Omental fat pad (tissue), 3 donors: ENCODE measurements at regions not wholly inside any gene's neighbourhood (a gene's known extent, or its start where the extent isn't known, plus 50 kb on each side); places are given as distances from the start of the nearest gene placed in this dataset.
"Not testable (repeated sequence)": the region's sequence is repeated elsewhere in the genome, so short reads cannot be mapped to it uniquely, and the experiment has no call there.

Source experiments
- ATAC-seq: fragments of 150-250 bp; one replicate; pipeline ENCODE4 v1.9.1; 2016; ENCODE audit warnings: mild to moderate bottlenecking, moderate library complexity; ENCODE audit not compliant: low FRiP score
- DNase-seq: peaks from one replicate; pipeline ENCODE4 v3.0.0-alpha.2; 2019; ENCODE audit warnings: low spot score
- TF ChIP-seq, protein P1 (sequence below), 3 donors: fragments of 450-650 bp; IDR thresholded peaks; one replicate each; pipeline ENCODE4 v1.5.1; 2016 to 2017; ENCODE audit warnings: antibody characterized with exemption in 3 of 3, mild to moderate bottlenecking in 3 of 3, moderate library complexity in 2 of 3

DNA sequence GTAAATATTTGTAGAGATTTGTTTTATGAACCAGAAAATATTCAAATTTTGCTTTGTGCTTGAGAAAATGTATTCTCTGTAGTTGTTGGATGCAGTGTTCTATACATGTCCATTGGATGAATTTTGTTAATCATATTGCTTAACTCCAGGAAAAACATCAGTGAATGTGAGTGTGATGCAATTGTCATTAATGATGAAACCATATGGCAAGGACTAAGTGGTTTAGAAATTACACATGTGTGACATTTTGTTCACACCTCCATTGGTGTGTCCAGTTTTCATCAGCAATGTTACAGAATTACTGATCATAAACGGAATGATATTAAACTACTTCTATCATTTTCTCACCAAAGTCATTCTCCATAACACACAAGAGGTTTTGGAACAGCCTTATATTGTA, 151.8 kb upstream of the ST6GALNAC5 start:
- TF ChIP-seq, protein P1, sequence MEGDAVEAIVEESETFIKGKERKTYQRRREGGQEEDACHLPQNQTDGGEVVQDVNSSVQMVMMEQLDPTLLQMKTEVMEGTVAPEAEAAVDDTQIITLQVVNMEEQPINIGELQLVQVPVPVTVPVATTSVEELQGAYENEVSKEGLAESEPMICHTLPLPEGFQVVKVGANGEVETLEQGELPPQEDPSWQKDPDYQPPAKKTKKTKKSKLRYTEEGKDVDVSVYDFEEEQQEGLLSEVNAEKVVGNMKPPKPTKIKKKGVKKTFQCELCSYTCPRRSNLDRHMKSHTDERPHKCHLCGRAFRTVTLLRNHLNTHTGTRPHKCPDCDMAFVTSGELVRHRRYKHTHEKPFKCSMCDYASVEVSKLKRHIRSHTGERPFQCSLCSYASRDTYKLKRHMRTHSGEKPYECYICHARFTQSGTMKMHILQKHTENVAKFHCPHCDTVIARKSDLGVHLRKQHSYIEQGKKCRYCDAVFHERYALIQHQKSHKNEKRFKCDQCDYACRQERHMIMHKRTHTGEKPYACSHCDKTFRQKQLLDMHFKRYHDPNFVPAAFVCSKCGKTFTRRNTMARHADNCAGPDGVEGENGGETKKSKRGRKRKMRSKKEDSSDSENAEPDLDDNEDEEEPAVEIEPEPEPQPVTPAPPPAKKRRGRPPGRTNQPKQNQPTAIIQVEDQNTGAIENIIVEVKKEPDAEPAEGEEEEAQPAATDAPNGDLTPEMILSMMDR (IDR thresholded peaks at IDR 0.05) = no peak
- DNase-seq (no peak), ATAC-seq (no peak)

DNA sequence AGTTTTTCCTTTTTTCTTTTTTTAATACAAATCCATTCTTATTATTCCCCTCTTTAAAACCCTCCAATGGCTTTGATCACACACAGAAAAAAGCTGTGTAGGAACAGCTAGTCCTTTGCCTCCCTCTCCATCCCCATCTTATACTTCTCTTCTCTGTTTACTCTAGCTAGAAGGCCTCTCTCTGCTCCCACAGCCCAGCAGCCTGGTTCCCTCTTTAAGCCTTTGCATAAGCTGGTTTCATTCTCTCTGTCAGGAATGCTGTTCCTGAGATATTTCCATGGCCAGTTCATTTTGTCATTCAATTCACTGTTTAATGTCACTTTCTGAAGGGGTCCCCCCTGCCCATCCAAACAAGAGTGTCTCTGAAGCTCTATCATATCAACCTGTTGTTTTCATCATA, 143.3 kb upstream of the ST6GALNAC5 start:
- DNase-seq (no peak), ATAC-seq (no peak)
- TF ChIP-seq, protein P1 (IDR thresholded peaks at IDR 0.05) = no peak

DNA sequence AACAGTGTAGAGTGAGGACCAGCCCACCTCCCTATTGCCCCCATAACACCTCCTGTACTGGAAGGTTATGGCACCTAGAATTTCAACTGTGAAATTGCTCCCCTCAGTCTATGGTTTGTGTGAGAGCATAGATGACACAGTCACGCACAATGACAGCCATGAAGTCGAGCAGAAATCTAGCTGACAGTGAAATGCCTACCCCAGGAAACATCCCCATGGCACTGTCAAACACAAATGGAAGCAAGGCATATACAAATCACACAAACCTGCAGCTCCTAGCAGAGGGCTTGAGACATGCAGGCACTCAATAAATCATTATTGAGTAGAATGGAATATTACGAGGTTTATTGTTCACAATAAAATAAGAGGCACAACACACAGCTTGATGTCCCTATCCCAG, 142.5 kb upstream of the ST6GALNAC5 start:
- TF ChIP-seq, protein P1 (IDR thresholded peaks at IDR 0.05) = no peak
- DNase-seq = no peak
- ATAC-seq = no peak

DNA sequence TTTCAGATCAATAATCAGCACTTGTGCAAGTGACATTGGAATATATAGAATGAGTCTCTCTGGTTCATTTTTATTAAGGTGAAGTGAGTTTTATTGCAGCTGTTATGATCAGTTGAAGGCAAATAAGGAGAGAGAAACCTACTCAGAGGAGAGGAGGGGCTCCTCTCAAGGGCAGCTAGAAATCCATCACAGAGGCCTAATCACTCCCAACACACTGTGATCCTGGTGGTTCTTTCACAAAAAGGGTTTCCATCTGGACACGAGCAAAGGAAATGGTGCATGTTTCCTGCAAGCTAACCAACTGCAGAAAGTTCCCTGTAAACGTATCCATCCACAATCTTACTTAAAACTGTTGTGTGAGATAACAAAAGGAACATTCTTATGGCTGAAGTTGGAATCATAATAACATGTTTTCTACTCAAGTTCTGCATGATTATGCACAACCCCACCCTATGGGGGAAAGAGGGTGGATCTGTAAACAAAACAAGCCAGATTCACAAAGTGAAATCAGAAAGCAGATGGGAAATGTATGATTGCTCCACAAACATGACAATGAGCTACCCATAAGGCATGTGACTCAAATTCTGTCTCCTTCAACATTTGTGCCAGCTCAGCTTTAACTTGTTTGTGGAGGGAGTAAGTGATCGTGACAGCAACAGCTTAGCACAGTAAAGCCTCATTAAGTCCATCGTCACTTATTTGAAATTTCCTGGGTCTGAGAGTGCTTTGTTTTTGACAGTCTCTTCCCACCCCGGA, 141.2 kb upstream of the ST6GALNAC5 start:
- TF ChIP-seq, protein P1 (IDR thresholded peaks at IDR 0.05) = no peak
- ATAC-seq (no peak), DNase-seq (no peak)

DNA sequence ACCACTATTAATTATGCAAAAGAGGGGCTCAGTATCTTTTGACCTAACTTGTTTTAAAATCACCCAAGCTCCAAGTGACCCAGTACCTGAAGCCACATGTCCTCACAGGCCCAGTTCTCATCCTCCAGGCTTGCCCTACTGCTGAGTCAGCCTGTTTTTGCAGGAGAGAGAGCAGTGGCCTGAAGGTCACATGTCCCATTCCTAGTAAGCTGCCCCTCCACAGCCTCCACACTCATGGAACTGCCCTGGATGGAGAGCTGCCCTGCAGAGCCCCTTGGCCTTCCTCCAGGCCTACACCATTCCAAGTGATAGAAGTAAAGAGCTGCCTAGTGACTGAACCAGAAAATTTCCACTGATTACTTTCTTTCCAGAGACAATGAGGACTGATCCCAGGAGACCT, 139.8 kb upstream of the ST6GALNAC5 start:
- TF ChIP-seq, protein P1 (IDR thresholded peaks at IDR 0.05) = no peak
- ATAC-seq = peak; percentile 32

DNA sequence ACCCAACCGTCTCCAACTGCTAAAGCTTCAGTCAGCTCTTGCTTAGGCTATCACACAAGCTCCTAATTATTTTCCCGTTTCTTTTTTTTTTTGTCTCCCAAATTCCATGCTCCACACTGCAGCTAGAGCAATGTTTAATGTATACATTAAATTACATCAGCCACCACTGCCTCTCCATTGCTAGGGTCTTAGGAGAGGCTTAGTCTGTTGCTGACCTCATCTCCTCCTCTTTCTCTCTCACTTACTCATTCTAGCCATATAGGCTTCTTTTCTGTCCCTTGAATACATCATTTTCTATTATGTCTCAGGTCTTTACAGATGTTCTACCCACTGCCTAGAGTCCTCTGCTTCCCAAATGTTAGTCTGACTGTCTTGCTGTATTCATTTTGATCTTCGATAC, 138.1 kb upstream of the ST6GALNAC5 start:
- DNase-seq (no peak), ATAC-seq (no peak)
- TF ChIP-seq, protein P1 (IDR thresholded peaks at IDR 0.05) = no peak

More for the DNA sequence above, 139.8 kb upstream of the ST6GALNAC5 start:
- no peak for DNase-seq

DNA sequence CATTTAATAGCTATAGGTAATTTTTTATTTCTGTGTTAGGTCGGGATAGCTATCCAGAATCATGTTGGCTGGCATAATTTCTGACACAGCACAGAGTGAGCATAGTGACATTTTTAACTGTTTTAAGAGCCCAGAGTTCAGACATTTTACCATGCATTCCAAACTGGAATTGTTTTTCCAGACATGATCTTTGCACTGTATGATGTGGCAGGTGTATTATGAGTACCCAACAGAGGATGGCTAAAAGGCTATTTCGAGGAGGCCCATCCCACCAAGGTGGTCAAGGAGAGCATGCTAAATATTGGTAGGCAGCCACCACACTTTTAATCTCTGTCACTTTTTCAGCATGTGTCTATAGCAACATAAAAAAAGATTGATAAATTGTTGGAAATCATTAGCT, 137.3 kb upstream of the ST6GALNAC5 start:
- TF ChIP-seq, protein P1 (IDR thresholded peaks at IDR 0.05) = no peak
- DNase-seq (no peak), ATAC-seq (no peak)

DNA sequence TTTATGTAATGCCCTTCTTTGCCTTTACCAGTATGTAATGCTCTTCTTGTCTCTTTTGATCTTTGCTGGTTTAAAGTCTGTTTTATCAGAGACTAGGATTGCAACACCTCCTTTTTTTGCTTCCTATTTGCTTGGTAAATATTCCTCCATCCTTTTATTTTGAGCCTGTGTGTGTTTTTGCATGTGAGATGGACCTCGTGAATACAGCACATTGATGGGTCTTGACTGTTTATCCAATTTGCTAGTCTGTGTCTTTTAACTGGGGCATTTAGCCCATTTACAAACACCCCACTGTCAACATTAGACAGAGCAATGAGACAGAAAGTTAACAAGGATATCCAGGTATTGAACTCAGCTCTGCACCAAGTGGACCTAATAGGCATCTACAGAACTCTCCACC, 128.9 kb upstream of the ST6GALNAC5 start:
- not testable (repeated sequence) for ATAC-seq

DNA sequence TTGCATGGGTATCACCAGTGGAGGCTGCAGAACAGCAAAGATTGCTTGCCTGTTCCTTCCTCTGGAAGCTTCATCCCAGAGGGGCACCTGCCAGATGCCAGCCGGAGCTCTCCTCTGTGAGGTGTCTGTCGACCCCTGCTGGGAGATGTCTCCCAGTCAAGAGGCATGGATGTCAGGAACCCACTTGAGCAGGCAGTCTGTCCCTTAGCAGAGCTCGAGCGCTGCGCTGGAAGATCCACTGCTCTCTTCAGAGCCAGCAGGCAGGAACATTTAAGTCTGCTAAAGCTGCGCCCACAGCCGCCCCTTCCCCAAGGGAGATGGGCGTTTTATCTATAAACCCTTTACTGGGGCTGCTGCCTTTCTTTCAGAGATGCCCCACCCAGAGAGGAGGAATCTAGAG, 126.3 kb upstream of the ST6GALNAC5 start:
- not testable (repeated sequence) for ATAC-seq, DNase-seq

More for the DNA sequence above, 128.9 kb upstream of the ST6GALNAC5 start:
- not testable (repeated sequence) for DNase-seq
